AG09319 (cell line): ENCODE measurements at regions not wholly inside any gene's neighbourhood (a gene's known extent, or its start where the extent isn't known, plus 50 kb on each side); places are given as distances from the start of the nearest gene placed in this dataset.

Source experiments
- DNase-seq: peaks from one replicate; pipeline ENCODE4 v3.0.0-alpha.2; 2010; ENCODE audit warnings: low read depth; ENCODE audit errors: extremely low read depth
- CTCF ChIP-seq: IDR thresholded peaks from 2 replicates; pipeline ENCODE4 v1.5.1; 2011; ENCODE audit warnings: low read depth, mild to moderate bottlenecking, inconsistent platforms, low read length, moderate library complexity

GRCh38 chr10:111968647-111969046 is 214.9 kb downstream of the GPAM start:
- DNase-seq, result no peak
- no peak for TF ChIP-seq CTCF

GRCh38 chr10:111970111-111970510 is 213.5 kb downstream of the GPAM start:
- no peak for TF ChIP-seq CTCF
- no peak for DNase-seq

- DNase-seq, result no peak
These were observed 211.5 kb downstream of the GPAM start for GRCh38 chr10:111972109-111972508.

GRCh38 chr10:111973306-111973705 is 210.3 kb downstream of the GPAM start:
- no peak for DNase-seq
- no peak for TF ChIP-seq CTCF

More at GRCh38 chr10:111972109-111972508, 211.5 kb downstream of the GPAM start:
- no peak for TF ChIP-seq CTCF

GRCh38 chr10:111973826-111974225 is 209.7 kb downstream of the GPAM start:
- no peak for DNase-seq
- no peak for TF ChIP-seq CTCF

GRCh38 chr10:111974325-111974724 is 209.2 kb downstream of the GPAM start:
- no peak for DNase-seq
- TF ChIP-seq CTCF, result no peak

GRCh38 chr10:111976557-111976956 is 207.0 kb downstream of the GPAM start:
- no peak for DNase-seq
- TF ChIP-seq CTCF, result no peak
